IMR-90 (cell line): ENCODE measurements at regions not wholly inside any gene's neighbourhood (a gene's known extent, or its start where the extent isn't known, plus 50 kb on each side); places are given as distances from the start of the nearest gene placed in this dataset.

Experiments used
- ATAC-seq: fragments of 200-7000 bp; cut with Tn5 transposase; 2 replicates; pipeline ENCODE4 v1.9.1; 2020; ENCODE audit warnings: low read depth, mild to moderate bottlenecking, moderate library complexity
- BruUV-seq: library from RNA; stranded (reverse); fragments of 400-500 nt; replicated peaks from 2 replicates; lab custom pipeline; 2021; lab: Mats Ljungman, UMichigan
- CTCF ChIA-PET: fragments of 300-600 bp; formaldehyde crosslinking; extraction: SDS; loops from one replicate; lab custom pipeline; 2021; ENCODE audit warnings: antibody characterized with exemption; lab: Yijun Ruan, JAX
- POLR2A ChIA-PET: fragments of 300-600 bp; sonication (Branson Sonifier 250); formaldehyde crosslinking; loops from one replicate; lab custom pipeline; 2022; ENCODE audit warnings: antibody characterized with exemption; ENCODE audit not compliant: unreplicated experiment; lab: Charles Lee
- DNase-seq: peaks from one replicate; pipeline ENCODE4 v3.0.0; 2013
- H2AFZ ChIP-seq: replicated peaks from 2 replicates; pipeline ENCODE3; 2013; ENCODE audit warnings: low read length, mild to moderate bottlenecking; ENCODE audit not compliant: poor library complexity
- H2AK5ac ChIP-seq: 2 replicates; pipeline ENCODE4 v1.6.1; 2013; ENCODE audit warnings: low read depth, low read length, inconsistent platforms
- H2AK9ac ChIP-seq: replicated peaks from 2 replicates; pipeline ENCODE3; 2013; ENCODE audit warnings: mild to moderate bottlenecking, low read depth, low read length, moderate library complexity; ENCODE audit not compliant: poor library complexity
- H2BK120ac ChIP-seq: 2 replicates; pipeline ENCODE4 v1.6.1; 2013; ENCODE audit warnings: low read depth, low read length, inconsistent platforms
- H2BK15ac ChIP-seq: 3 replicates; pipeline ENCODE4 v1.6.1; 2013; ENCODE audit warnings: low read depth, low read length, inconsistent platforms
- H2BK20ac ChIP-seq: 2 replicates; pipeline ENCODE4 v1.6.1; 2013; ENCODE audit warnings: low read depth, mild to moderate bottlenecking, inconsistent platforms, low read length, moderate library complexity
- H2BK5ac ChIP-seq: 2 replicates; pipeline ENCODE4 v1.6.1; 2013; ENCODE audit warnings: mild to moderate bottlenecking, low read depth, low read length, inconsistent platforms; ENCODE audit not compliant: poor library complexity, severe bottlenecking
- H3K14ac ChIP-seq: replicated peaks from 2 replicates; pipeline ENCODE4 v1.6.1; 2013; ENCODE audit warnings: low read depth, low read length, inconsistent platforms
- H3K18ac ChIP-seq: 2 replicates; pipeline ENCODE4 v1.6.1; 2013; ENCODE audit warnings: low read depth, low read length, control low read depth
- H3K23ac ChIP-seq: 2 replicates; pipeline ENCODE4 v1.6.1; 2013; ENCODE audit warnings: low read depth, low read length, inconsistent platforms
- H3K27ac ChIP-seq: 2 replicates; pipeline ENCODE4 v1.5.1; 2013; ENCODE audit warnings: mild to moderate bottlenecking, control low read depth, low read length; ENCODE audit not compliant: insufficient read depth
- H3K27me3 ChIP-seq: 2 replicates; pipeline ENCODE4 v1.6.1; 2013; ENCODE audit warnings: low read length; ENCODE audit not compliant: control insufficient read depth, insufficient read depth
- H3K36me3 ChIP-seq: 2 replicates; pipeline ENCODE4 v1.6.1; 2013; ENCODE audit warnings: low read length, mixed read lengths; ENCODE audit not compliant: control insufficient read depth, insufficient read depth
- H3K4ac ChIP-seq: 2 replicates; pipeline ENCODE4 v1.6.1; 2013; ENCODE audit warnings: low read depth, low read length, inconsistent platforms
- H3K4me1 ChIP-seq: 2 replicates; pipeline ENCODE4 v1.6.1; 2013; ENCODE audit warnings: low read length, mixed read lengths; ENCODE audit not compliant: control insufficient read depth, insufficient read depth
- H3K4me2 ChIP-seq: 2 replicates; pipeline ENCODE4 v1.6.1; 2013; ENCODE audit warnings: low read depth, mild to moderate bottlenecking, control low read depth, low read length, moderate library complexity
- H3K4me3 ChIP-seq: 2 replicates; pipeline ENCODE4 v1.5.1; 2013; ENCODE audit warnings: low read depth, mild to moderate bottlenecking, control low read depth, low read length, moderate library complexity; ENCODE audit not compliant: insufficient read depth
- H3K56ac ChIP-seq: 2 replicates; pipeline ENCODE4 v1.6.1; 2013; ENCODE audit warnings: low read length, inconsistent platforms; ENCODE audit not compliant: insufficient read depth; ENCODE audit errors: extremely low read depth
- H3K79me1 ChIP-seq, 2 experiments: 2 replicates each; pipeline ENCODE4 v1.6.1; 2013; ENCODE audit warnings: low read length in 2 of 2, inconsistent platforms in 1 of 2, low read depth in 1 of 2
- H3K9ac ChIP-seq: 2 replicates; pipeline ENCODE4 v1.6.1; 2013; ENCODE audit warnings: low read depth, low read length, control low read depth
- H3K9me1 ChIP-seq: 2 replicates; pipeline ENCODE4 v1.6.1; 2013; ENCODE audit warnings: low read length, inconsistent platforms; ENCODE audit not compliant: insufficient read depth
- H3K9me3 ChIP-seq: 2 replicates; pipeline ENCODE4 v1.6.1; 2013; ENCODE audit warnings: low read length; ENCODE audit not compliant: control insufficient read depth, insufficient read depth
- H4K20me1 ChIP-seq: 2 replicates; pipeline ENCODE4 v1.6.1; 2013; ENCODE audit warnings: low read length, inconsistent platforms; ENCODE audit not compliant: insufficient read depth
- H4K5ac ChIP-seq: 2 replicates; pipeline ENCODE4 v1.6.1; 2013; ENCODE audit warnings: mild to moderate bottlenecking, low read depth, low read length, control low read depth
- H4K8ac ChIP-seq, 2 experiments: 2 replicates each; pipeline ENCODE4 v1.6.1; 2013; ENCODE audit warnings: low read depth in 2 of 2, low read length in 2 of 2, control low read depth in 1 of 2, inconsistent platforms in 1 of 2
- H4K91ac ChIP-seq: 2 replicates; pipeline ENCODE4 v1.6.1; 2013; ENCODE audit warnings: low read depth, low read length, inconsistent platforms; ENCODE audit not compliant: insufficient read depth
- BHLHE40 ChIP-seq: fragments of 150-350 bp; IDR thresholded peaks from 2 replicates; pipeline ENCODE4 v1.6.1; 2016; ENCODE audit warnings: mild to moderate bottlenecking, low read depth, low read length
- CEBPB ChIP-seq: IDR thresholded peaks from 2 replicates; pipeline ENCODE4 v1.6.1; 2012; ENCODE audit warnings: low read depth, low read length, improper control_type of control experiment
- CHD1 ChIP-seq: IDR thresholded peaks from 2 replicates; pipeline ENCODE4 v1.6.1; 2012; ENCODE audit warnings: low read depth, low read length, improper control_type of control experiment
- ELK1 ChIP-seq: fragments of 150-350 bp; IDR thresholded peaks from 2 replicates; pipeline ENCODE4 v1.6.1; 2016; ENCODE audit warnings: low read depth, mild to moderate bottlenecking, low read length, moderate library complexity, borderline replicate concordance
- FOS ChIP-seq: fragments of 150-350 bp; IDR thresholded peaks from 2 replicates; pipeline ENCODE4 v1.6.1; 2016; ENCODE audit warnings: low read depth, low read length
- MAFK ChIP-seq: IDR thresholded peaks from 2 replicates; pipeline ENCODE4 v1.6.1; 2012; ENCODE audit warnings: low read depth, low read length, improper control_type of control experiment
- MAZ ChIP-seq: IDR thresholded peaks from 2 replicates; pipeline ENCODE4 v1.6.1; 2012; ENCODE audit warnings: low read depth, mild to moderate bottlenecking, low read length, improper control_type of control experiment, moderate library complexity, borderline replicate concordance
- MXI1 ChIP-seq: IDR thresholded peaks from 2 replicates; pipeline ENCODE4 v1.6.1; 2012; ENCODE audit warnings: low read depth, mild to moderate bottlenecking, low read length, moderate library complexity, borderline replicate concordance
- NFE2L2 ChIP-seq: fragments of 150-350 bp; IDR thresholded peaks from 2 replicates; pipeline ENCODE4 v1.6.1; 2016; ENCODE audit warnings: low read depth, mild to moderate bottlenecking, low read length
- POLR2A ChIP-seq: IDR thresholded peaks from 2 replicates; pipeline ENCODE4 v1.6.1; 2012; ENCODE audit warnings: mild to moderate bottlenecking, low read depth, low read length
- RAD21 ChIP-seq: IDR thresholded peaks from 2 replicates; pipeline ENCODE4 v1.6.1; 2012; ENCODE audit warnings: low read length, improper control_type of control experiment
- RCOR1 ChIP-seq: IDR thresholded peaks from 2 replicates; pipeline ENCODE4 v1.6.1; 2012; ENCODE audit warnings: mild to moderate bottlenecking, low read length, improper control_type of control experiment; ENCODE audit not compliant: insufficient replicate concordance
- RFX5 ChIP-seq: IDR thresholded peaks from 2 replicates; pipeline ENCODE4 v1.8.0; 2012; ENCODE audit warnings: low read depth, mild to moderate bottlenecking, low read length, moderate library complexity
- SMC3 ChIP-seq: fragments of 150-350 bp; IDR thresholded peaks from 2 replicates; pipeline ENCODE4 v1.6.1; 2016; ENCODE audit warnings: low read depth, mild to moderate bottlenecking, antibody characterized with exemption, low read length, moderate library complexity
- WGBS, 2 experiments: methylation state at CpG; one replicate each; pipeline versions ENCODE4 v1.1.5 to v1.1.7; 2013; ENCODE audit warnings: missing lambda C conversion rate in 2 of 2; ENCODE audit not compliant: insufficient read length in 1 of 2; ENCODE audit errors: extremely low coverage in 2 of 2; 5-methylcytosine and 5-hydroxymethylcytosine counted together
- dilution Hi-C: fragments of 300-500 bp; cut with HindIII; formaldehyde crosslinking; loops from one replicate; pipeline ENCODE4 v1.14.3; 2018; ENCODE audit warnings: low sequenced_read_pairs; ENCODE audit not compliant: unreplicated experiment
- in situ Hi-C: fragments of 300-500 bp; cut with MboI; formaldehyde crosslinking; loops from 3 replicates; pipeline ENCODE4 v1.14.3; 2019; ENCODE audit warnings: low sequenced_read_pairs, inconsistent platforms, mixed read lengths
- intact Hi-C: fragments of 100-400 bp; cut with micrococcal nuclease; formaldehyde crosslinking; loops from 2 replicates; pipeline ENCODE4 v1.10.0; 2022
- TF ChIP-seq, protein P1 (sequence below): conservative IDR thresholded peaks from 2 replicates; pipeline ENCODE4 v1.5.1; 2012; ENCODE audit warnings: mild to moderate bottlenecking, low read depth, low read length, improper control_type of control experiment
- TF ChIP-seq, protein P2 (sequence below): fragments of 150-350 bp; IDR thresholded peaks from 2 replicates; pipeline ENCODE4 v1.6.1; 2017; ENCODE audit warnings: mild to moderate bottlenecking, antibody characterized with exemption, low read length, low read depth

DNA sequence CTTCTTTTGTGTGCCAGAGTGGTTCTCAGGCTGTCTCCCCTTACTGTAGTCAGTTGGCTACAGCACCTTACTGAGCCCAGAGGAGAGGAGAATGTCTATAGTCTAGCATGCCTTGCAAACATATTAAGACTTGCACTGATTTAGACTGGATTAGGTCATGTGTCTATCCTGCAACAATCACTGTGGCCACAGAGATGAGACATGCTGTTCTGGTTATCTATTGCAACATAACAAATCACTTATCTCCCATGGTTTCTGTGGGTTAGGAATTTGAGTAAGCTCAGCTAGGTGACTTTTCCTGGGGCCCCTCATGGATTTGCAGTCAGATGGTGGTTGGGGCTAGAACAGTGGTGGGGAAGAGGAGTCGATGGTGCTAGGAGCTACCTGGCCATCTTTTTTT, 261.3 kb downstream of the SOD2 start:
- Histone ChIP-seq H3K27me3 (no peaks in the 10 kb centered on the region), H4K8ac (no peak overlapping the region), H2BK120ac (no peak overlapping the region), H3K4me1 (no peaks in the 10 kb centered on the region), H3K9ac (no peak overlapping the region), H3K4ac (no peak overlapping the region), H2BK5ac (no peak overlapping the region), H3K79me1 (no peaks in the 10 kb centered on the region), H4K5ac (no peak overlapping the region), H4K20me1 (no peaks in the 10 kb centered on the region), H3K18ac (no peak overlapping the region), H2BK15ac (no peak overlapping the region), H3K9me3 (peaks cover 16% of the 10 kb centered on the region), H3K27ac (no peak overlapping the region), H2AK9ac (no peak overlapping the region), H3K14ac (no peak overlapping the region), H2BK20ac (no peak overlapping the region), H3K56ac (no peak overlapping the region), H3K36me3 (no peaks in the 10 kb centered on the region), H3K4me3 (no peak overlapping the region), H3K4me2 (no peak overlapping the region), H3K23ac (no peak overlapping the region), H4K91ac (no peak overlapping the region), H2AK5ac (no peak overlapping the region), H3K9me1 (no peaks in the 10 kb centered on the region), H2AFZ (no peak overlapping the region)
- intact Hi-C loops (no loop called here), dilution Hi-C loops (no loop called here), in situ Hi-C loops (no loop called here)
- ATAC-seq (no peak), DNase-seq (no peak)
- no CpG with 5 or more reads among the region's 1 CpG for WGBS, 2 experiments
- BruUV-seq: no TSS peak
- ChIA-PET POLR2A (no interaction called here), CTCF (no interaction called here)
- no peak; the same call in 1 of the 2 replicates for TF ChIP-seq CEBPB
- no peak for TF ChIP-seq POLR2A
- TF ChIP-seq SMC3: no peak
- TF ChIP-seq ELK1: no peak
- TF ChIP-seq MAZ: no peak
- TF ChIP-seq MXI1: no peak
- TF ChIP-seq RFX5: no peak
- TF ChIP-seq RCOR1: no peak
- TF ChIP-seq MAFK: no peak
- TF ChIP-seq NFE2L2: no peak
- TF ChIP-seq, protein P1, sequence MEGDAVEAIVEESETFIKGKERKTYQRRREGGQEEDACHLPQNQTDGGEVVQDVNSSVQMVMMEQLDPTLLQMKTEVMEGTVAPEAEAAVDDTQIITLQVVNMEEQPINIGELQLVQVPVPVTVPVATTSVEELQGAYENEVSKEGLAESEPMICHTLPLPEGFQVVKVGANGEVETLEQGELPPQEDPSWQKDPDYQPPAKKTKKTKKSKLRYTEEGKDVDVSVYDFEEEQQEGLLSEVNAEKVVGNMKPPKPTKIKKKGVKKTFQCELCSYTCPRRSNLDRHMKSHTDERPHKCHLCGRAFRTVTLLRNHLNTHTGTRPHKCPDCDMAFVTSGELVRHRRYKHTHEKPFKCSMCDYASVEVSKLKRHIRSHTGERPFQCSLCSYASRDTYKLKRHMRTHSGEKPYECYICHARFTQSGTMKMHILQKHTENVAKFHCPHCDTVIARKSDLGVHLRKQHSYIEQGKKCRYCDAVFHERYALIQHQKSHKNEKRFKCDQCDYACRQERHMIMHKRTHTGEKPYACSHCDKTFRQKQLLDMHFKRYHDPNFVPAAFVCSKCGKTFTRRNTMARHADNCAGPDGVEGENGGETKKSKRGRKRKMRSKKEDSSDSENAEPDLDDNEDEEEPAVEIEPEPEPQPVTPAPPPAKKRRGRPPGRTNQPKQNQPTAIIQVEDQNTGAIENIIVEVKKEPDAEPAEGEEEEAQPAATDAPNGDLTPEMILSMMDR: no peak
- no peak for TF ChIP-seq CHD1
- TF ChIP-seq, protein P2, sequence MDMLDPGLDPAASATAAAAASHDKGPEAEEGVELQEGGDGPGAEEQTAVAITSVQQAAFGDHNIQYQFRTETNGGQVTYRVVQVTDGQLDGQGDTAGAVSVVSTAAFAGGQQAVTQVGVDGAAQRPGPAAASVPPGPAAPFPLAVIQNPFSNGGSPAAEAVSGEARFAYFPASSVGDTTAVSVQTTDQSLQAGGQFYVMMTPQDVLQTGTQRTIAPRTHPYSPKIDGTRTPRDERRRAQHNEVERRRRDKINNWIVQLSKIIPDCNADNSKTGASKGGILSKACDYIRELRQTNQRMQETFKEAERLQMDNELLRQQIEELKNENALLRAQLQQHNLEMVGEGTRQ: no peak
- TF ChIP-seq FOS: no peak
- TF ChIP-seq RAD21: no peak
- no peak for TF ChIP-seq BHLHE40
